Endodermal cell (in vitro differentiated cells): ENCODE measurements at regions not wholly inside any gene's neighbourhood (a gene's known extent, or its start where the extent isn't known, plus 50 kb on each side); places are given as distances from the start of the nearest gene placed in this dataset.

Experiments used
- DNase-seq: peaks from one replicate; pipeline ENCODE4 v3.0.0-alpha.2; 2017
- H3K27ac ChIP-seq: 2 replicates; pipeline ENCODE4 v1.5.1; 2013; ENCODE audit warnings: mild to moderate bottlenecking, low read depth, low read length, moderate library complexity
- H3K27me3 ChIP-seq: 2 replicates; pipeline ENCODE4 v1.6.1; 2013; ENCODE audit warnings: mild to moderate bottlenecking, low read length, moderate library complexity; ENCODE audit not compliant: insufficient read depth, control insufficient read depth, poor library complexity, severe bottlenecking
- H3K36me3 ChIP-seq: 2 replicates; pipeline ENCODE4 v1.7.0; 2013; ENCODE audit warnings: mild to moderate bottlenecking, low read length, moderate library complexity; ENCODE audit not compliant: control insufficient read depth, insufficient read depth
- H3K4me1 ChIP-seq: one replicate; pipeline ENCODE4 v1.7.0; 2013; ENCODE audit warnings: low read length; ENCODE audit not compliant: control insufficient read depth, insufficient read depth
- H3K4me3 ChIP-seq: 2 replicates; pipeline ENCODE4 v1.5.1; 2013; ENCODE audit warnings: mild to moderate bottlenecking, low read length, moderate library complexity
- H3K9ac ChIP-seq: 2 replicates; pipeline ENCODE4 v1.6.1; 2013; ENCODE audit warnings: mild to moderate bottlenecking, low read length, moderate library complexity; ENCODE audit not compliant: poor library complexity, severe bottlenecking; ENCODE audit errors: extremely low read depth
- H3K9me3 ChIP-seq: 2 replicates; pipeline ENCODE4 v1.6.1; 2013; ENCODE audit warnings: mild to moderate bottlenecking, low read length, moderate library complexity; ENCODE audit not compliant: control insufficient read depth
- H3K27ac Mint-ChIP-seq: 2 replicates; pipeline ENCODE4 v1.8.0; 2020; ENCODE audit warnings: mixed read lengths
- H3K27me3 Mint-ChIP-seq: 2 replicates; pipeline ENCODE4 v1.8.0; 2021; ENCODE audit warnings: mild to moderate bottlenecking, mixed read lengths; ENCODE audit not compliant: insufficient read depth
- H3K36me3 Mint-ChIP-seq: 2 replicates; pipeline ENCODE4 v1.8.0; 2020; ENCODE audit warnings: low read depth, mixed read lengths
- H3K4me1 Mint-ChIP-seq: 2 replicates; pipeline ENCODE4 v1.8.0; 2020; ENCODE audit warnings: mixed read lengths
- H3K4me3 Mint-ChIP-seq: 2 replicates; pipeline ENCODE4 v1.8.0; 2020; ENCODE audit warnings: mild to moderate bottlenecking, moderate library complexity, mixed read lengths
- H3K9me3 Mint-ChIP-seq: 2 replicates; pipeline ENCODE4 v1.8.0; 2020; ENCODE audit warnings: mild to moderate bottlenecking, mixed read lengths
- WGBS, 2 experiments: methylation state at CpG; one replicate each; pipeline versions ENCODE4 v1.1.5 to v1.1.7; 2013; ENCODE audit warnings: missing lambda C conversion rate in 2 of 2, mixed read lengths in 1 of 2; ENCODE audit not compliant: insufficient coverage in 1 of 2, insufficient read length in 1 of 2; 5-methylcytosine and 5-hydroxymethylcytosine counted together
- TF ChIP-seq, protein P1 (sequence below): fragments of 200-600 bp; sonication (generic); conservative IDR thresholded peaks from 2 replicates; pipeline ENCODE4 v1.5.0; 2021; ENCODE audit warnings: antibody characterized with exemption, mild to moderate bottlenecking

DNA sequence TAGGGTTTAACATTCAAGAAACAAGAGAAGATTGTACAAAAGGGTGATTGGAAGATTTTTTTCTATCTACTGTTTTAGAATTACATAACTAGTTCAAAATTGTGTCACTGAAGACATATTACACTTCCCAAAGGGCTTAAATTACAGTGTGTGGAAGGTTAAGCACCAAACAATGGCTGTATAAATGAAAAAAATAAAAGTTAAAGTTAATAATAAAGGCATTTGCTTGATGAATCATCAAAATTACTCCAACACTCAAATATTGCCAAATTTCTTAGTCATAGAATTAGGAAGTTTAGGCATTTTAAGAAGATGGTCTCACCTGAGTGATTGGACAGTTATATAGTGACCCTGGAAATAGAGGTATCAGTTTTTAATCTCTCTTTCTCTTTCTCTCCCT, 227.6 kb upstream of the CARD18 start:
- H3K9ac ChIP-seq: no peak overlapping the region
- Mint-ChIP-seq H3K36me3 (no peaks in the 10 kb centered on the region), H3K27ac (no peak overlapping the region), H3K4me1 (no peaks in the 10 kb centered on the region), H3K27me3 (no peaks in the 10 kb centered on the region), H3K4me3 (no peak overlapping the region), H3K9me3 (no peaks in the 10 kb centered on the region)
- no peaks in the 10 kb centered on the region for H3K36me3 ChIP-seq
- no peak overlapping the region for H3K4me3 ChIP-seq
- H3K4me1 ChIP-seq: no peaks in the 10 kb centered on the region
- no peak overlapping the region for H3K27ac ChIP-seq
- DNase-seq: no peak
- H3K9me3 ChIP-seq: no peaks in the 10 kb centered on the region
- TF ChIP-seq, protein P1, sequence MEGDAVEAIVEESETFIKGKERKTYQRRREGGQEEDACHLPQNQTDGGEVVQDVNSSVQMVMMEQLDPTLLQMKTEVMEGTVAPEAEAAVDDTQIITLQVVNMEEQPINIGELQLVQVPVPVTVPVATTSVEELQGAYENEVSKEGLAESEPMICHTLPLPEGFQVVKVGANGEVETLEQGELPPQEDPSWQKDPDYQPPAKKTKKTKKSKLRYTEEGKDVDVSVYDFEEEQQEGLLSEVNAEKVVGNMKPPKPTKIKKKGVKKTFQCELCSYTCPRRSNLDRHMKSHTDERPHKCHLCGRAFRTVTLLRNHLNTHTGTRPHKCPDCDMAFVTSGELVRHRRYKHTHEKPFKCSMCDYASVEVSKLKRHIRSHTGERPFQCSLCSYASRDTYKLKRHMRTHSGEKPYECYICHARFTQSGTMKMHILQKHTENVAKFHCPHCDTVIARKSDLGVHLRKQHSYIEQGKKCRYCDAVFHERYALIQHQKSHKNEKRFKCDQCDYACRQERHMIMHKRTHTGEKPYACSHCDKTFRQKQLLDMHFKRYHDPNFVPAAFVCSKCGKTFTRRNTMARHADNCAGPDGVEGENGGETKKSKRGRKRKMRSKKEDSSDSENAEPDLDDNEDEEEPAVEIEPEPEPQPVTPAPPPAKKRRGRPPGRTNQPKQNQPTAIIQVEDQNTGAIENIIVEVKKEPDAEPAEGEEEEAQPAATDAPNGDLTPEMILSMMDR: no peak
- H3K27me3 ChIP-seq: no peaks in the 10 kb centered on the region

DNA sequence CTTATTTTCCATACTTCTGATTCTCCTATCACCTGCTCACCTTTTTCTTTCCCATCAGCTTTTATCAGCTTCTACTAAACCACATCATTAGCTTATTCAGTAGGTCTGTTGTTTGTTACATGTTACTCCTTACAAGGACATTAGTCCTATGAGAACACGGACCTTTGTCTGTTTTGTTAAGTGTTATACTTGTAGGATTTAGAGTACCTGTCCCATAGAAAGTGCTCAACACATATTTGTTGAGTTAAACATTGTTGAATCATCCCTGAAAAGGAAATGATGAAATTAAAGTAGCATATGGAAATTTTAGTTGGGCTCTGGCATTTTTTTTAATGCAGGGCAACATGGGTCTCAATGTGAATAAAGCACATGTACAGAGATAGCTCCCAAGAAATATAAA, 222.1 kb upstream of the CARD18 start:
- no peaks in the 10 kb centered on the region for H3K4me1 ChIP-seq
- TF ChIP-seq, protein P1: no peak
- WGBS, 2 experiments: 83 to 93% methylated on average over 1 of the region's 1 CpG
- Mint-ChIP-seq H3K9me3 (no peaks in the 10 kb centered on the region), H3K27me3 (no peaks in the 10 kb centered on the region), H3K36me3 (no peaks in the 10 kb centered on the region), H3K4me1 (no peaks in the 10 kb centered on the region), H3K27ac (no peak overlapping the region), H3K4me3 (no peak overlapping the region)
- no peak overlapping the region for H3K27ac ChIP-seq
- no peak for DNase-seq
- no peak overlapping the region for H3K9ac ChIP-seq
- no peaks in the 10 kb centered on the region for H3K27me3 ChIP-seq
- no peaks in the 10 kb centered on the region for H3K36me3 ChIP-seq
- no peak overlapping the region for H3K4me3 ChIP-seq
- no peaks in the 10 kb centered on the region for H3K9me3 ChIP-seq

DNA sequence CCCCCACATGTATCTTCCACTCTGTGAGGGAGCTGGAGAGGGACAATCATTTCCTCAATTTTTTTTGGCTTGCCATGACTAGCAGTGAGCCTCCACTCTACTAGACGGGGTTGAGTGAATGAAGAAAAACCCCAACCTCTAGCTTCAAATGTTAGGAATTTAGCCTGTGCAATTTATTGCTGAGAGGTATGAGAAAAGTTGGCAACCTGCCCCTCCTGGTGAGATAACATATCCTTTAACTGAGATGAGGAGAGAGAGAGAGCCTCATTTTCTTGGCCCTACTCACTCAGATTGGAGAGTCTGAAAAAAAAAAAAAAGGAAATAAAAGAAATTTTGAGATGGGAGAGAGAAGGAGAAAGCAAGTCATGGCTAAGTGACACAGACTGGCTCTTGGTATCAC, 218.2 kb upstream of the CARD18 start:
- Histone ChIP-seq H3K27ac (no peak overlapping the region), H3K27me3 (no peaks in the 10 kb centered on the region), H3K9ac (no peak overlapping the region), H3K4me1 (no peaks in the 10 kb centered on the region), H3K4me3 (no peak overlapping the region), H3K36me3 (no peaks in the 10 kb centered on the region), H3K9me3 (no peaks in the 10 kb centered on the region)
- Mint-ChIP-seq H3K27me3 (no peaks in the 10 kb centered on the region), H3K9me3 (no peaks in the 10 kb centered on the region), H3K4me1 (no peaks in the 10 kb centered on the region), H3K27ac (no peak overlapping the region), H3K4me3 (no peak overlapping the region), H3K36me3 (no peaks in the 10 kb centered on the region)
- TF ChIP-seq, protein P1: no peak
- DNase-seq: no peak
- WGBS, 2 experiments: 89% methylated on average over 1 of the region's 1 CpG; no CpG with 5 or more reads in 1 of the 2 experiments
